GM21825 (cell line): ENCODE measurements at regions not wholly inside any gene's neighbourhood (a gene's known extent, or its start where the extent isn't known, plus 50 kb on each side); places are given as distances from the start of the nearest gene placed in this dataset.
A peak's percentile ranks its signal among the peaks of the same experiment; 100 is the strongest.
"Not testable (repeated sequence)": the region's sequence is repeated elsewhere in the genome, so short reads cannot be mapped to it uniquely, and the experiment has no call there.

Experiments used
- ATAC-seq: cut with Tn5 transposase; IDR thresholded peaks from one replicate; pipeline ENCODE4 v1.9.1; 2021; ENCODE audit warnings: mild to moderate bottlenecking, moderate library complexity; ENCODE audit not compliant: unreplicated experiment

DNA sequence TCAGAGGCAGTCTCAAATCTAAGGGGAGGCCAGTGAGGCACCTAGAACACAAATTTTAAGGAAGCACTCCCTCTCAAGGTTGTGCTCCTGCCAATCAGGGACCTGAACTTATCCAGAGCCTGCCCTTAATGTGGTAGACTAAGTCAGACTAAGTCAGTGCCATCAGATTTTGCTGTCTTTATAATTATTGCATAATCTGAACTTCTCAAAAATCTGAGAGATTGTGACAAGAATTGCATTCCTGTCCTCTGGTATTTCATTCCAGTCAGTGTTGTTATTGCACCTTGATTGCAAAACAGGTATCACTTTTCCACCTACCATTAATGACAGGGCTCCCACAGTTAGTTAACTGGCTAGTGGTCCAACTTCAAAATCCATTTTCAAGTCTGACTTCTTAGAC lies 197.1 kb upstream of the HCN1 start:
- ATAC-seq, result no peak

DNA sequence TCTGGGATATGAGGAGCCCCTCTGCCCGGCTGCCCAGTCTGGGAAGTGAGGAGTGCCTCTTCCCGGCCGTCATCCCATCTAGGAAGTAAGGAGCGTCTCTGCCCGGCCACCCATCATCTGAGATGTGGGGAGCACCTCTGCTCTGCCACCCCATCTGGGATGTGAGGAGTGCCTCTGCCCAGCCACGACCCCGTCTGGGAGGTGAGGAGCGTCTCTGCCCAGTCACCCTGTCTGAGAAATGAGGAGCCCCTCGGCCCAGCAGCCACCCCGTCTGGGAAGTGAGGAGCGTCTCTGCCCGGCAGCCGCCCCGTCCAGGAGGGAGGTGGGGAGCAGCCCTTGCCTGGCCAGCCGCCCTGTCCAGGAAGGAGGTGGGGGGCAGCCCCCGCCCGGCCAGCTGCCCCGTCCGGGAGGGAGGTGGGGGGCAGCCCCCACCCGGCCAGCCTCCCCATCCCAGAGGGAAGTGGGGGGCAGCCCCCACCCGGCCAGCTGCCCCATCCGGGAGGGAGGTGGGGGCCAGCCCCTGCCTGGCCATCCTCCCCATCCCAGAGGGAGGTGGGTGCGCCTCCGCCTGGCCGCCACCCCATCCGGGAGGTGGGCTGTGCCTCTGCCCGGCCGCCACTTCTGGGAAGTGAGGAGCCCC lies 194.4 kb upstream of the HCN1 start:
- not testable (repeated sequence) for ATAC-seq

DNA sequence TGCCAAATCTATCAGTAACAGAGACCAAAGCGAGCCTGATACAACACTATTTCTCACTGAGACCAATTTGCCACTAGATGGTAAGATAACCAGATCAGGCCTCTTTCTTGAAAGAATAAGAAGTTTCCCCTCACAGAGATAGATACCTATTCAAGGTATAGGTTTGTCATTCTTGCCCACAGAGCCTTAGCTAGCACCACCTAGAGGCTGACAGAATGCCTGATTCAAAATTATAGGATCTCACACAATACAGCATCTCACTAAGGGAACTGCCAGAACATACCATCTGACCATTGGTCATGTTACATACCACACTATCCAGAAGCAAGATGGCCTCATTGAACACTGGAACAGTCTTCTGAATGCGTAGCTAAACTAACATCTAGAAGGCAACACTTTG lies 166.6 kb upstream of the HCN1 start:
- ATAC-seq, result no peak

DNA sequence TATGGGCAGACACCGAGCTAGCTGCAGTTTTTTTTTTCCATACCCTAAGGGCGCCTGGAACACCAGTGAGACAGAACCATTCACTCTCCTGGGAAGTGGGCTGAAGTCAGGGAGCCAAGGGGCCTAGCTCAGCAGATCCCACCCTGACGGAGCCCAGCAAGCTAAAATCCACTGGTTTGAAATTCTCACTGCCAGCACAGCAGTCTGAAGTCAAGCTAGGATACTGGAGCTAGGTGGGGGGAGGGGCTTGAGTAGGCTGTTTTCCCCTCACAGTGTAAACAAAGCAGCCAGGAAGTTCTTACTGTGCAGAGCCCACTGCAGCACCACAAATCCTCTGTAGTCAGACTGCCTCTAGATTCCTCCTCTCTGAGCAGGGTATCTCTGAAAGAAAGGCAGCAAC lies 151.7 kb upstream of the HCN1 start:
- ATAC-seq, result no peak

DNA sequence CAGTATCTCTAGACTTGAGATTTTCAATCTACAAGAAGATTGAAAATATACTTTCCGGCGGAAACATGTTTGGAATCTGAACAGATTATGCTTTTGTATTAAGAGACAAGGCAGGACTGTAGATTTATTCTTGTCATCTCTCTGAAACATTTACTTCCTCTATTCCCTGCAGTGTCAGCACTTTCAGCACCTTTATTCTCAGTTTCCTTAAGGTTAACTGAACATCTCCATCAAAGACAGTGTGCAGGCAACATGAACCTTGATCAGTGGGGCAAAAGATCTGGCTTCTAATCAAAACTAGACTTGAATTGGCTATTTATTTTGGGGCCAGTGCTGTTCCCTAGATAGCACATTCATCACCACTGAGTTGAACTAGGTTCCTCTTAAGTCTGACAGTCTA lies 129.9 kb upstream of the HCN1 start:
- ATAC-seq, result no peak

DNA sequence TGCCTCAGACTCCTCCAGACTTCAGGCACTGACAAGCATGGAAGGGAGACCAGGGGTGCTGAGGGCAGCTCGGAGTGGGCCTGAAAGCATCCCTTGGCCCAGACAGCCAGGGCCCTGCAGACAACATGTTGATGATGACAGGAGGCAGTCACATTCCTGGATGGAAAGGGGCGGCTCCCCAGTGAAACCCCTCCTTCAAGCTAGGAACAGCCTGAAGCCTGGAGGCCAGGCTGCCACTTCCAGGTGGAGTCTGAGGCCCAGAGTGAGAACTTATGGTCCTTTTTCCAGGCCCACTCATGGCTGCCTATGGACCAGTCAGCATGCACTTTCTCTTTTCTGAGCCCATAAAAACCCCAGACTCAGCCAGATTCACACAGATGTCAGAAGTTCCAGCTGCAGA lies 104.2 kb upstream of the HCN1 start:
- no peak for ATAC-seq

DNA sequence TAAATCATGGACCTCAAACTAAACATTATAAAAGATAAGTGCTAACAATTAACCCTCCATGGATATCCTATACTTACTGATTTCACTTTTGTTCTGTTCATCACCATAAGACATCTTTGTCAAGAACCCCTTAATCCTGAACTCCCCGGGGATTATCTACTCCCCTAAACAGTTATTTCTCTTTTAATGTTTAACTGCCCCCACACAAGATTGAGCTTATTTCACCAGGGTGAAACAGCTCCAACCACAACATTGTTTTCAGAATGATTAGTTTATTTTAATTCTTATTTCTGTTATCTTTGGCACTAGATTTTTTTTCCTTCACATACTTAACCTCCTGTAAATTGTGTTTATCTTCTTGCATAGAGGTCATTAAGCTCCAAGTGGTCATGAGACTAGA lies 103.2 kb upstream of the HCN1 start:
- ATAC-seq, result no peak

DNA sequence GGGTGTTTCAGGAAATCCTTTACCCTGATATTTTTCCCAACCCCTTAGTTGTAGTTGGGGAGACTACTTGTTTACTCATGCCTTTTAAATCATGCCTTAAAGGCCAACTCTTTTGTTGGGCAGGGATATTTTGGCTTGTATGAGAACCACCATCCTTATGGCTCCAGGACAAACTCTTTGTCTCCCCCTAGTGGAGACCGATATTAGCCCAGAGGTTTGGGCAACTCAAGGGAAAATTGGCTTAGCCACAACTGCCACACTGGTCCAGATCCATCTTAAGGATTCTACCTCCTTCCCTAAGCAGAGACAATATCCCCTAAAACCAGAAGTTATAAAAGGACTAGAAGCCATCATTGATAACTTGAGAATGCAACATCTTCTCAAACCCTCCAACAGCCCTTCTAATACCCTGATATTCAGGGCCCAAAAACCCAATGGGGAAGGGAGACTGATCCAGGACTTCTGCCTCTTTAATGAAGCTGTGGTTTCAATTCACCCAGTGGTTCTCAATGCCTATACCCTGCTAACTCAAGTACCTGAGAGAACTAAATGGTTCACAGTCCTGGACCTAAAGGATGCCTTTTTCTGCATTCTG lies 100.9 kb upstream of the HCN1 start:
- no peak for ATAC-seq

DNA sequence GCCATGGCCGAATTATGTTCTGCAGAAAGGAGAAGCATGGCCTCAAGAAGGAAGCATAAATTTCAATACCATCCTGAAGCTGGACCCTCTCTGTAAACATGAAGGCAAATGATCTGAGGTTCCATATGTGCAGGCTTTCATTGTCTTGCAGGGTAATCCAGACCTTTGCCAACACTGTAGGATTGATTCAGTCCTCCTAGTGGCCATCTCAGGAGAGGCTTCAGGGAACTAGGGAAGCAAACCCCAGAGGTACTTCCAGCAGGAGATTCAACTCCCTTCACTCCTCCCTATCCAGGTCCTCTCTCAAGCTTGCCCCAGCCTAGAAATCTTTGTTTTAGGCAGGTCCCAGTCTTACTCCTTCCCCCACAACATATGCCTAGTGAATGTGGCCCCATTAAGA lies 99.3 kb upstream of the HCN1 start:
- no peak for ATAC-seq

DNA sequence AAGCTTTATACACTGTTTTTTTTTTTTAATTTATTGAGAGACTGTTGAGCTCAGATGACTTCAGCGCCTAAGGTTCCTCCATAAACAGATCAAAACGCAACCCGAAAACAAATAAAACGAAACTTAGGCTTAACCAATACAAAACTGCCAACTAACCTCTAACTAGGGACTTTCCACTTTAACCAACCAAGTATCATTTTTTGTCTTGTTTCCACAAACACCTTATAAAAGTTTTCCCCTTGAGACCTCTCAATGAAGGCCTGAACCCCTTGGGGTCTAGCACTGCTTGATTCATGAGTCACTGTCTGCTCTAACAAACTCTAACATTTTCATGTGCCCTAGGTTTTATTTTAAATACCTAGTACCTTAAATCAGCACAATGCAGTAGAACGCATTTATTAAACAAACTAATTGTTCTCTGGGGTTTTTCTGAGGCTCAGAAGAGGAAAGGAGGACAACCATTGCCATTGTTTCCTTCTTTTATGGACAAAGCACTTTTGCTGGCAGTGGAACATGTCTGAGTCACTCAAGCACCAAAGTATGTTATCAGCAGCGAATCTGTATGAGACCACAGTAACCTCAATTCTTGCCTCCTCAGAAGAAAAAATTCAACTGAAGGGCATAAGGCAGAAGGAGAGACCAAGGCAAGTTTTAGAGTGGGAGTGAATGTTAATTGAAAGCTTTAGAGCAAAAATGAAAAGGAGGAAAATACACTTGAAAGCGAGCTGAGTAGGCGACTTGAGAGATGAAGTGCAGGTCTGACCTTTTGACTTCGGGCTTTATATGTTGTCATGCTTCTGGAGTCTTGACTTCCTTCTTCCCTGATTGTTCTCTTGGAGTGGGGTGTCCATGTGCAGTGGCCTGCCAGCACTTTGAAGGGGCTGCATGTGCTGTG lies 97.7 kb upstream of the HCN1 start:
- peak; percentile 82 for ATAC-seq

DNA sequence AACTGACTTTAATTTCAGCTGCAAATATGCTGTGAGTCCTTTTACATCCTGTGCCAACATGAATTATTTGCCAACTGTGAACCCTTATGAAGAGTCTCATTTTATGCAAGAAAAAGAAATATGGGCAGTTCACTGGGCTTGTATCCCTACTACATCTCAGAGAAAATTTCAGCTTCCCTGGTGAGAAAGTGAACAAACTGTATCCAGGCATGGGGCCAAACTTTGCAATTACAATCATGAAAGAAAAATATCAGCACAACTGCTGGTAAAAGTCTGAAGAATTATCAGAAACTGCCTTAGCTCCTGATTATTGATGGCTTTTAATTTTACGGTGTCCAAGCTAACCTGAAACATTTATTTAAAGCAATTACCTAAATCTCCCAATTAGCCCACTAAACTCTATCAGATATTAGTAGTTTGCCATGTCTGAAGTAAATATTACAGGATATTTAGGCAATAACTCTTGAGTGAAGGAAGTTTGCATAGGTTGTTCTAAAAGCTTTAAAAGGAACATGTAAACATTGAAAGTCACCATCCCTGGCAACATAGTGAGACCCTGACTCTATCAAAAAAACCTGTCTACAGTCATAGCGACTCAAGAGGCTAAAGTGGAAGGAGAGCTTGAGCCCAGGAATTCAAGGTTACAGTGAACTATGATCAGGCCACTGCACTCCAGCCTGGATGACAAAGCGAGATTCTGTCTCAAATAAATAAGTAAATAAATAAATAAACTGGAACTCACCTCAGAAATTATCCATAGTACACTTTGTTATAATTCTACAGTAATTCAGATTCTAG lies 83.9 kb upstream of the HCN1 start:
- no peak for ATAC-seq

DNA sequence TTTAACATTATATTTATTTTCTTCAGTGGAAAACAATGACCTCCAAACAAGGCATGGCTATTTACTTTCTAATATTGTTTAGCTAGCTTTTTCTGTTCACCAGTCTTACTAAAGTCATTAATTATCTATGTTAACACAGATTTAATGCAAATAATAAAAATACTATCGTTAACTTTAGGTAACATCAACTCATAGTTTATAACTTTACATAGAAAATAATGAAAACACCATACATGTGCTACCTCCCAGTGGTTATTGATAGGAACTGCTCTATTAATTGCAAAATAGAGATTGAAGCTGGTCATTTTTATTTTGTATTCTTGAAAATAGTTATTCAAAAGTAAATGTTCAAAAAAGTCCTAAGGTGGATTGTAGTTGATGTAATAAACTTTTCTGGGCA lies 78.3 kb upstream of the HCN1 start:
- no peak for ATAC-seq

DNA sequence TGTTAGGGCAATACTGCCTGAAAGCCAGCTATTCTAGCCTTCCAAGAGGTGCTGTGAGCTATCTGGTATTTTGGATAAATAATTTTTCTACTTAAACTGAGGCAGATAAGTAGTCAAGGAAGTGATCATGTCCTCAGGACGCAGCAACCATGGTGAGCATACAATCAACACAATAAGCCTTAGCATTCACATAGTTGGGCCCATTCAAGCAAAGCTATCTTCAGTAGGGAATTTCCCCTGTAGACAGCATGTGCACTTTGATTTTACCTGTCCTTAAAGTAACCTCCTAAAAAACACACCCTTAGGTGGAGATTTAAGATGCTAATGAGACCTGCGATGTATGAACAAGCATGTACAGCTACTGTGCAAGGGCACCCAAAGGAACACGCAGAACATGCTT lies 76.2 kb upstream of the HCN1 start:
- no peak for ATAC-seq

DNA sequence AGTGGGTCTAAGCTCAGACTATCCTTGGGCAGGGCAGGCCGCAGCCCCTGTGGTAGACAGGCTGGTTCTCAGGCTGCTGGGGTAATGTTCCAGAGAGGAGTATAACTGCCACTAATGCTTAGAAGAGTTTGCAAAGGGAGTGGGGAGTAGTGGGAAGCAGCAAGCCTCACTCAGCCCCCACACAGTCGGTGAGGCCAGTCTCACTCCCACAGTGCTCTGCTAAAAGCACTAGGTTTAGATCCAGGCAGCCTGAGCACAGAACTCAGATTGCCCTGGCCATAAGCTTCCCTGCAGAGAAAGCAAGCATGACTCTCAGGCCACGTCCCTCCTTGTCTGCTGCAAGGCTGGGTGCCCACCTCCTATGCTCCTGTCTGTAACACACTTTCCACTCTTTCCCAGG lies 69.4 kb upstream of the HCN1 start:
- ATAC-seq, result no peak

DNA sequence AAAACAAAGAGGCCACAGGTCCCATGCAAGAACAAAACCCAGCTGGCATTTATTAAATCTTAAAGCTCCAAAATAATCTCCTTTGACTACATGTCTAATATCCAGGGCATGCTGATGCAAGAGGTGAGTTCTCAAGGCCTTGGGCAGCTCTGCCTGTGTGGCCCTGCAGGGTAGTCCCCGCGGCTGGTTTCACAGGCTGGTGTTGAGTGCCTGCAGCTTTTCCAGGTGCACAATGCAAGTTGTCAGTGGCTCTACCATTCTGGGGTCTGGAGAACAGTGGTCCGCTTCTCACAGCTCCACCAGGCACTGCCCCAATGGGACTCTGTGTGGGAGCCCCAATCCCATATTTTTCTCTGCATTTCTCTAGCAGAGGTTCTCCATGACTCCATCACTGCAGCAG lies 54.4 kb upstream of the HCN1 start:
- ATAC-seq, result no peak

DNA sequence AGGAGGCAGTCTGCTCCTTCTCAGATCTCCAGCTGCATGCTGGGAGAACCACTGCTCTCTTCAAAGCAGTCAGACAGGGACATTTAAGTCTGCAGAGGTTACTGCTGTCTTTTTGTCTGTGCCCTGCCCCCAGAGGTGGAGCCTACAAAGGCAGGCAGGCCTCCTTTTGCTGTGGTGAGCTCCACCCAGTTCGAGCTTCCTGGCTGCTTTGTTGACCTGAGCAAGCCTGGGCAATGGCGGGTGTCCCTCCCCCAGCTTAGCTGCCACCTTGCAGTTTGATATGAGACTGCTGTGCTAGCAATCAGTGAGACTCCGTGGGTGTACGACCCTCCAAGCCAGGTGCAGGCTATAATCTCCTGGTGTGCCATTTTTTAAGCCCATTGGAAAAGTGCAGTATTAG lies 52.3 kb upstream of the HCN1 start:
- not testable (repeated sequence) for ATAC-seq
